ENCODE measurements at regions not wholly inside any gene's neighbourhood (a gene's known extent, or its start where the extent isn't known, plus 50 kb on each side); places are given as distances from the start of the nearest gene placed in this dataset.

DNA sequence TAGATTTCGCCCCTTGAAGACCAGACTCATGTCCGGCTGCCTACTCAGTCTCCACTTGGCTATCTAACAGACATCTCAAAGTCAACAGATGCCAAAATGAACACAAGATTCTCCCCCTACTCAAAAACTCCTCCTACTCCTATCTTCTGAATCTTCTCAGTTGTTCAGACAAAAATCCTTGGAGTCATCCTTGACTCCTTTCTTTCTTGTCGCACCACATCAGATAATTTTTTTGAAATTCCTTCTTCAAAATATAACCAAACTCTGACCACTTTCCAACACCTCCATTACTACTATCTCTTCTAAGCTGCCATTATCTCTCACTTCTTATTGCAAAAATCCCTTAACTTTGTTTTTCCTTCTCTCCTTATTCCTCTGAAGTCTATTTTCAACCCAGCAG lies 141.9 kb upstream of the SLC7A14 start:
- no peak for TF ChIP-seq POLR2A (IDR thresholded peaks at IDR 0.05)
- no peak for TF ChIP-seq CTCF (IDR thresholded peaks at IDR 0.05)

All from esophagus squamous epithelium (tissue), 4 donors.